Pancreas (tissue), 10 donors: ENCODE measurements at regions not wholly inside any gene's neighbourhood (a gene's known extent, or its start where the extent isn't known, plus 50 kb on each side); places are given as distances from the start of the nearest gene placed in this dataset.

Source experiments
- ATAC-seq, 4 donors: fragments of 200-7000 bp; cut with Tn5 transposase; one replicate each; pipeline versions ENCODE4 v1.8.0 to v1.9.1; 2020; ENCODE audit warnings: mild to moderate bottlenecking in 4 of 4, moderate library complexity in 4 of 4
- DNase-seq, 6 donors: peaks; one replicate each; pipeline ENCODE4 v3.0.0-alpha.2; 2020
- FAIRE-seq: peaks from 2 replicates; lab custom pipeline; 2012; peaks lifted over from hg19 to GRCh38; lab: Jason Lieb, UNC
- H3K27ac ChIP-seq, 4 donors: fragments of 200-600 bp; sonication (generic); 1 replicate in 3 of 4; 2 replicates in 1 of 4; pipeline versions ENCODE4 v1.5.0 to v1.8.0; 2020
- H3K27me3 ChIP-seq, 4 donors: fragments of 200-600 bp; one replicate each; pipeline ENCODE4 v1.8.0; 2021
- H3K36me3 ChIP-seq, 3 donors: fragments of 200-600 bp; sonication (generic) in 1 of 3; one replicate each; pipeline versions ENCODE4 v1.5.0 to v1.8.0; 2020 to 2021
- H3K4me1 ChIP-seq, 3 donors: fragments of 200-600 bp; one replicate each; pipeline ENCODE4 v1.8.0; 2021
- H3K4me3 ChIP-seq, 4 donors: fragments of 200-600 bp; sonication (generic) in 2 of 4; one replicate each; pipeline versions ENCODE4 v1.5.0 to v1.8.0; 2020 to 2021
- H3K9me3 ChIP-seq, 4 donors: fragments of 200-600 bp; one replicate each; pipeline ENCODE4 v1.8.0; 2021
- WGBS, 2 donors: extraction: QIAGEN DNeasy Blood & Tissue Kit; methylation state at CpG; one replicate each; pipeline ENCODE4 v1.1.7; 2013; 5-methylcytosine and 5-hydroxymethylcytosine counted together
- intact Hi-C, 3 donors: fragments of 100-400 bp; cut with DNase I; formaldehyde crosslinking; loops; one replicate each; pipeline versions ENCODE4 v1.11.1 to v1.14.2; 2022
- TF ChIP-seq, protein P1 (sequence below), 4 donors: fragments of 200-600 bp; sonication (generic) in 3 of 4; IDR thresholded peaks; one replicate each; pipeline versions ENCODE4 v1.5.0 to v1.8.0; 2021; ENCODE audit warnings: antibody characterized with exemption in 4 of 4
- donor health status: healthy with polysubstance abuse.
- donor health status: DM: no; HTN: no; CAD: no; lungs with moderate emphysema.
- donor health status: DM: no; HTN: no; CAD: no.
- donor health status: control.
- donor health status: control.
- donor health status: Bipolar disorder and iron deficiency.
- donor health status: DM: yes; HTN: yes; CAD: no.
- donor health status: DM: no; HTN: no; CAD: no.
- donor health status: DM: no; HTN: no; CAD: no.
- donor health status: DM: yes; HTN: yes; CAD: no.

DNA sequence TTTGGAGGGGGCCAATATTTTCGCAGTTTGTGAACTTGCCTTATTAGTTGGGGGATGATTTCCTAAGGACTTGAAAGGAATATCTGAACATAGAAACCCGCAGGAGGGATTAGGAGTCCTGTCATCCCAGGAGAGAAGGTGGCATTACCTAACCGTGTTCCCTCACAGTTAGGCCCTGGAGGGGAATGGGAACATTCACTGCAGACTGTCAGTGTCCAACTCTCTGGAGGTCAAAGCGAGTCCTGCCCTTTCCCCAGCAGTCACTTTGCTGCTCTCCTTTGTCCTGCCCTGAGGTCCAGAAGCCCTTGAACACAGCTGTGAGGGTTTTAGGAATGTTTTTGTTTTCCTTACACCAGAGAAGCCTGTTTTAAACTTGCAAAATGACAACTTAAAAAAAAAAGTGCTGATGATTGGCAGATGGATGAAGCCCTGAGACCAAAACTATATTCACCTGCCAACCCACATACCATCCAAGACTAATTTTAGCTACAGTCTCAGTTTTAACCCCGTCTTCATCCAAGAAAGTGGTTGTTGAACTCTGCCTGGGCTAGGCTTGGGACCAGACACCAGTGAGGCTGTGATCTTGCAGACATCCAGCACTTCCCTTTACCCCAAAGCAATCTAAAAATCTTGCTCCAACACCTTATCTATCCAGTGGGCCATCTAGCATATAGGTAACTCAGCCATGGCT, 90.5 kb upstream of the MEX3C start:
- Histone ChIP-seq H3K4me1 (no peaks in the 10 kb centered on the region), H3K9me3 (no peaks in the 10 kb centered on the region), H3K27ac (no peak overlapping the region), H3K4me3 (no peak overlapping the region), H3K36me3 (no peaks in the 10 kb centered on the region), H3K27me3 (no peaks in the 10 kb centered on the region)
- FAIRE-seq = no peak
- intact Hi-C loops = loop anchor here in 1 of 3 donors (10.0 kb wide), 1 partner anchor 247 kb away; no protein-coding TSS in a partner anchor
- TF ChIP-seq, protein P1, sequence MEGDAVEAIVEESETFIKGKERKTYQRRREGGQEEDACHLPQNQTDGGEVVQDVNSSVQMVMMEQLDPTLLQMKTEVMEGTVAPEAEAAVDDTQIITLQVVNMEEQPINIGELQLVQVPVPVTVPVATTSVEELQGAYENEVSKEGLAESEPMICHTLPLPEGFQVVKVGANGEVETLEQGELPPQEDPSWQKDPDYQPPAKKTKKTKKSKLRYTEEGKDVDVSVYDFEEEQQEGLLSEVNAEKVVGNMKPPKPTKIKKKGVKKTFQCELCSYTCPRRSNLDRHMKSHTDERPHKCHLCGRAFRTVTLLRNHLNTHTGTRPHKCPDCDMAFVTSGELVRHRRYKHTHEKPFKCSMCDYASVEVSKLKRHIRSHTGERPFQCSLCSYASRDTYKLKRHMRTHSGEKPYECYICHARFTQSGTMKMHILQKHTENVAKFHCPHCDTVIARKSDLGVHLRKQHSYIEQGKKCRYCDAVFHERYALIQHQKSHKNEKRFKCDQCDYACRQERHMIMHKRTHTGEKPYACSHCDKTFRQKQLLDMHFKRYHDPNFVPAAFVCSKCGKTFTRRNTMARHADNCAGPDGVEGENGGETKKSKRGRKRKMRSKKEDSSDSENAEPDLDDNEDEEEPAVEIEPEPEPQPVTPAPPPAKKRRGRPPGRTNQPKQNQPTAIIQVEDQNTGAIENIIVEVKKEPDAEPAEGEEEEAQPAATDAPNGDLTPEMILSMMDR (IDR thresholded peaks at IDR 0.05) = no peak
- no peak for ATAC-seq
- no peak for DNase-seq
- 89 to 95% methylated on average over 5 of the region's 5 CpGs for WGBS, 2 donors

DNA sequence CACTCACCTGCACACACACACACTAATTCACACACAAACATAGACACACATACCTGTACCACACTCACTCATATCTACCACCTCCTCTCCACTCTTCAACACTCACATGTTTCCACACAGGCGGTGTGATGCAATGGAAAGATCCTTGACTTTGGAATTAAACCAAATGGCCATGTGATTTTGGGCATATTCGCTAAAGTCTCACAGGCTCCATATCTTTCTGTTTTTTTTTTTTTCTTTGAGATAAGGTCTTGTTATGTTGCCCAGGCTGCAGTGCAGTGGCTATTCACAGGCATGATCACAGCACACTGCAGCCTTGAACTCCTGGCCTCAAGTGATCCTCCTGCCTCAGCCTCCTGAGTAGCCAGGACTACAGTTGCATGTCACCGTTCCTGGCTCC, 91.1 kb upstream of the MEX3C start:
- H3K4me3 ChIP-seq = no peak overlapping the region
- 62 to 65% methylated on average over 3 of the region's 3 CpGs for WGBS, 2 donors
- H3K4me1 ChIP-seq = no peaks in the 10 kb centered on the region
- H3K27ac ChIP-seq = no peak overlapping the region
- H3K27me3 ChIP-seq = no peaks in the 10 kb centered on the region
- no peaks in the 10 kb centered on the region for H3K9me3 ChIP-seq
- ATAC-seq (no peak), DNase-seq (no peak), FAIRE-seq (no peak)
- no peaks in the 10 kb centered on the region for H3K36me3 ChIP-seq
- TF ChIP-seq, protein P1 (IDR thresholded peaks at IDR 0.05) = no peak
- intact Hi-C loops = loop anchor here in 1 of 3 donors (10.0 kb wide), 1 partner anchor 246 kb away; no protein-coding TSS in a partner anchor

DNA sequence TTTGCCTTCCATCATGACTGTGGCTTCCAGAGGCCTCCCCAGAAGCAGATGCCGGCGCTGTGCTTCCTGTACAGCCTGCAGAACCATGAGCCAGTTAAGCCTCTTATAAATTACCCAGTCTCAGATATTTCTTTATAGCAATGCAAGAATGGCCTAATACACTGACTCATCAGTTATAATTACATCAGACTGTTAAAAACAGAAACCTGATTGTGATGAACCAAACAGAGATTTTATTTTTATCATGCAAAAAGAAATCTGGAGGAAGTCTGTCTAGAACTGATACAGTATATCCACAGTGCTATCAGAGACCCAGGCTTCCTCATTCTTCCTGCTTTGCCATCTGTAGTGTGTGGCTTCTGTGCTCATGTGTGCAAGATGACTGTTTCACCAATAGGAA, 93.4 kb upstream of the MEX3C start:
- WGBS, 2 donors = 91 to 100% methylated on average over 2 of the region's 2 CpGs
- Histone ChIP-seq H3K4me3 (no peak overlapping the region), H3K27me3 (no peaks in the 10 kb centered on the region), H3K27ac (no peak overlapping the region), H3K4me1 (no peaks in the 10 kb centered on the region), H3K36me3 (no peaks in the 10 kb centered on the region), H3K9me3 (no peaks in the 10 kb centered on the region)
- TF ChIP-seq, protein P1 (IDR thresholded peaks at IDR 0.05) = no peak
- no peak for DNase-seq
- intact Hi-C loops = loop anchor here in 1 of 3 donors (10.0 kb wide), 1 partner anchor 56 kb away; no protein-coding TSS in a partner anchor
- no peak for FAIRE-seq
- ATAC-seq = no peak

DNA sequence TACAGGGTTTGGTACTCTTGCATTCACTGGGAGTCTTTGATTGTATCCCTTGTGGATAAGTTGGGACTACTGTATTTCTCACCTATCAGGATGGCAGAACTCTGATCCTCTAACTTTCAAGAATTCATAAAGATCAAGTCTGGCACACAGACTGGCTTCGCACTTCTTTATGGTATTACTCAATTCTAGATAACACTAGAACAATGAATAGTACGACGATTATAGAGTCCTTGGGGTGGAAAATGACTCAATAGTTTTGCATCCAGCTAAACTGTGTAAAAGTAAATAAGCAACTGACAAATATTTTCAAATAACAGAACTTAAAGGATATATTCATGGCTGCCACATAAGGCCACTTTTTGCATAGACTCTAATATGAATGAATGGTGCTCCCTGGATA, 103.4 kb upstream of the MEX3C start:
- 67 to 75% methylated on average over 3 of the region's 3 CpGs for WGBS, 2 donors
- H3K9me3 ChIP-seq = no peaks in the 10 kb centered on the region
- FAIRE-seq = no peak

More for the DNA sequence above, 103.4 kb upstream of the MEX3C start:
- H3K4me1 ChIP-seq = no peaks in the 10 kb centered on the region
- intact Hi-C loops = no loop called here
- no peak for ATAC-seq
- TF ChIP-seq, protein P1 (IDR thresholded peaks at IDR 0.05) = no peak
- no peaks in the 10 kb centered on the region for H3K36me3 ChIP-seq
- DNase-seq = no peak
- no peaks in the 10 kb centered on the region for H3K27me3 ChIP-seq
- H3K4me3 ChIP-seq = no peak overlapping the region
- H3K27ac ChIP-seq = no peak overlapping the region
